Cardiac muscle cell (in vitro differentiated cells and primary cell): ENCODE measurements at regions not wholly inside any gene's neighbourhood (a gene's known extent, or its start where the extent isn't known, plus 50 kb on each side); places are given as distances from the start of the nearest gene placed in this dataset.
"Not testable (repeated sequence)": the region's sequence is repeated elsewhere in the genome, so short reads cannot be mapped to it uniquely, and the experiment has no call there.

Source experiments
- DNase-seq, 2 donors: peaks; one replicate each; pipeline versions ENCODE4 v3.0.0 to v3.0.0-alpha.2; 2010 to 2017; ENCODE audit warnings: low read depth in 1 of 2, low spot score in 1 of 2
- H3K27ac ChIP-seq: fragments of 200-600 bp; sonication (generic); 2 replicates; pipeline ENCODE4 v1.5.1; 2016
- H3K27me3 ChIP-seq: fragments of 200-600 bp; sonication (generic); 2 replicates; pipeline ENCODE4 v1.6.0; 2016; ENCODE audit warnings: control low read depth
- H3K36me3 ChIP-seq: fragments of 200-600 bp; sonication (generic); 2 replicates; pipeline ENCODE4 v1.5.1; 2016; ENCODE audit warnings: control low read depth
- H3K4me1 ChIP-seq: fragments of 200-600 bp; sonication (generic); 2 replicates; pipeline ENCODE4 v1.8.1; 2017; ENCODE audit warnings: low read depth, mild to moderate bottlenecking, mixed run types
- H3K4me3 ChIP-seq: fragments of 200-600 bp; sonication (generic); 2 replicates; pipeline ENCODE4 v1.5.1; 2016; ENCODE audit warnings: mild to moderate bottlenecking
- H3K9me3 ChIP-seq: fragments of 200-600 bp; sonication (generic); 2 replicates; pipeline ENCODE4 v1.5.1; 2017; ENCODE audit warnings: low read depth, mild to moderate bottlenecking, control low read depth
- CTCF ChIP-seq: IDR thresholded peaks from 2 replicates; pipeline ENCODE4 v1.5.1; 2012; ENCODE audit warnings: low read depth, mild to moderate bottlenecking, low read length

GRCh38 chr7:46054915-46055314 is 133.8 kb upstream of the IGFBP3 start:
- no peaks in the 10 kb centered on the region for H3K36me3 ChIP-seq
- no peaks in the 10 kb centered on the region for H3K27me3 ChIP-seq
- TF ChIP-seq CTCF, result no peak
- H3K9me3 ChIP-seq, result no peaks in the 10 kb centered on the region
- no peak overlapping the region for H3K4me3 ChIP-seq
- H3K4me1 ChIP-seq, result peaks cover 12% of the 10 kb centered on the region
- DNase-seq, result no peak
- peak overlapping the region; percentile 77 for H3K27ac ChIP-seq

GRCh38 chr7:46054272-46054671 is 133.2 kb upstream of the IGFBP3 start:
- Histone ChIP-seq H3K9me3 (no peaks in the 10 kb centered on the region), H3K4me3 (no peak overlapping the region), H3K27ac (peak overlapping the region; percentile 77), H3K36me3 (no peaks in the 10 kb centered on the region), H3K27me3 (no peaks in the 10 kb centered on the region), H3K4me1 (peaks cover 12% of the 10 kb centered on the region)
- no peak for TF ChIP-seq CTCF
- peak; percentile 35 to 48 for DNase-seq

- no peaks in the 10 kb centered on the region for H3K9me3 ChIP-seq
- no peak for TF ChIP-seq CTCF
- DNase-seq, result no peak
- no peak overlapping the region for H3K4me3 ChIP-seq
- no peaks in the 10 kb centered on the region for H3K27me3 ChIP-seq
- H3K36me3 ChIP-seq, result no peaks in the 10 kb centered on the region
- no peak overlapping the region for H3K27ac ChIP-seq
- no peaks in the 10 kb centered on the region for H3K4me1 ChIP-seq
Measured at GRCh38 chr7:46047581-46047980, 126.5 kb upstream of the IGFBP3 start.

- not testable (repeated sequence) for H3K9me3 ChIP-seq, H3K27ac ChIP-seq, H3K36me3 ChIP-seq, H3K4me1 ChIP-seq, DNase-seq, H3K27me3 ChIP-seq, H3K4me3 ChIP-seq
Measured at GRCh38 chr7:46043338-46043737, 122.3 kb upstream of the IGFBP3 start.

- not testable (repeated sequence) for H3K4me1 ChIP-seq, H3K36me3 ChIP-seq, H3K27ac ChIP-seq, H3K4me3 ChIP-seq, H3K9me3 ChIP-seq, DNase-seq, H3K27me3 ChIP-seq
Measured at GRCh38 chr7:46039813-46040212, 118.7 kb upstream of the IGFBP3 start.

- no peak for TF ChIP-seq CTCF
- Histone ChIP-seq H3K4me1 (peaks cover 14% of the 10 kb centered on the region), H3K27ac (no peak overlapping the region), H3K36me3 (no peaks in the 10 kb centered on the region), H3K9me3 (no peaks in the 10 kb centered on the region), H3K4me3 (no peak overlapping the region), H3K27me3 (no peaks in the 10 kb centered on the region)
- DNase-seq, result no peak
Measured at GRCh38 chr7:46035166-46035565, 114.1 kb upstream of the IGFBP3 start.
